Lower leg skin (tissue), 4 donors: ENCODE measurements at regions not wholly inside any gene's neighbourhood (a gene's known extent, or its start where the extent isn't known, plus 50 kb on each side); places are given as distances from the start of the nearest gene placed in this dataset.

ENCODE experiments used
- DNase-seq, 2 donors: peaks; one replicate each; pipeline ENCODE4 v3.0.0-alpha.2; 2019; ENCODE audit warnings: low spot score in 2 of 2
- H3K4me3 ChIP-seq: fragments of 200-600 bp; sonication (generic); 2 replicates; pipeline ENCODE4 v1.5.1; 2017; ENCODE audit warnings: mild to moderate bottlenecking, low read depth; ENCODE audit not compliant: poor library complexity, severe bottlenecking
- POLR2A ChIP-seq, 2 donors: fragments of 450-650 bp; IDR thresholded peaks; one replicate each; pipeline ENCODE4 v1.6.1; 2016 to 2017; ENCODE audit warnings: antibody characterized with exemption in 2 of 2, mild to moderate bottlenecking in 1 of 2, moderate library complexity in 1 of 2
- WGBS, 2 donors: methylation state at CpG; one replicate each; pipeline ENCODE4 v1.1.5; 2018; 5-methylcytosine and 5-hydroxymethylcytosine counted together
- intact Hi-C: fragments of 100-400 bp; cut with DNase I; formaldehyde crosslinking; loops from one replicate; pipeline ENCODE4 v1.15.0; 2023; ENCODE audit warnings: low total_unique reads
- TF ChIP-seq, protein P1 (sequence below), 3 donors: fragments of 450-650 bp; IDR thresholded peaks; one replicate each; pipeline ENCODE4 v1.5.1; 2016; ENCODE audit warnings: antibody characterized with exemption in 3 of 3, mild to moderate bottlenecking in 3 of 3, moderate library complexity in 2 of 3

DNA sequence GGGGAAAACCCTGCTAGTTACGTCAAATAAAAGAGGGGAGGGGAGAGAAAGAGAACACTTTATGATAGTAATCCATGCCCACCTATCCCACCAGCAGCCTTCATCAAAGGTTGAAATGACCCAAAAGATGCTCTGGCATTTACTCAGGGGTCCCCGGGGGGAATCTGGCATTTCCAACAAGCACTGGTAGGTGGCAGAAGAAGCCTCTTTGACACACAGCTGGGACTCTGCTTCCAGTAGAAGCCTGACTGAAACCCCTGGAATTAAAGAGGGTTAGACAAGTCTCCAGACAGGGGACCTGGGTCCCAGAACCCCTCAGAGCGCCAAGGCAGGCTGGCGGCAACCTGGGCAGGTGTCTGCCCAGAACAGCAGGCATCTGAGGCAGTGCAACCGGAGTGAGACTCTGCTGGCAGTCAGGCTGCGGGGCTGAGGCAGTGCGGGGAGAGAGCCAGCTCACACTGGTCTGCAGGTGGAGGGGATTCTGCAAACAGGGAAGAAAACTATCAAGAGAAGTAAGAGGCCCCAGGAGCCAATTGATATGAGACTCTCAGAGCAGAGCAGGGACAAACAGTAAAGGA lies 85.0 kb upstream of the CAPRIN2 start:
- WGBS, 2 donors, result 73 to 83% methylated on average over 7 of the region's 7 CpGs
- intact Hi-C loops, result loop anchor here (10.0 kb wide), 1 partner anchor 1775 kb away; no protein-coding TSS in a partner anchor
- no peak for TF ChIP-seq POLR2A (IDR thresholded peaks at IDR 0.05)
- TF ChIP-seq, protein P1, sequence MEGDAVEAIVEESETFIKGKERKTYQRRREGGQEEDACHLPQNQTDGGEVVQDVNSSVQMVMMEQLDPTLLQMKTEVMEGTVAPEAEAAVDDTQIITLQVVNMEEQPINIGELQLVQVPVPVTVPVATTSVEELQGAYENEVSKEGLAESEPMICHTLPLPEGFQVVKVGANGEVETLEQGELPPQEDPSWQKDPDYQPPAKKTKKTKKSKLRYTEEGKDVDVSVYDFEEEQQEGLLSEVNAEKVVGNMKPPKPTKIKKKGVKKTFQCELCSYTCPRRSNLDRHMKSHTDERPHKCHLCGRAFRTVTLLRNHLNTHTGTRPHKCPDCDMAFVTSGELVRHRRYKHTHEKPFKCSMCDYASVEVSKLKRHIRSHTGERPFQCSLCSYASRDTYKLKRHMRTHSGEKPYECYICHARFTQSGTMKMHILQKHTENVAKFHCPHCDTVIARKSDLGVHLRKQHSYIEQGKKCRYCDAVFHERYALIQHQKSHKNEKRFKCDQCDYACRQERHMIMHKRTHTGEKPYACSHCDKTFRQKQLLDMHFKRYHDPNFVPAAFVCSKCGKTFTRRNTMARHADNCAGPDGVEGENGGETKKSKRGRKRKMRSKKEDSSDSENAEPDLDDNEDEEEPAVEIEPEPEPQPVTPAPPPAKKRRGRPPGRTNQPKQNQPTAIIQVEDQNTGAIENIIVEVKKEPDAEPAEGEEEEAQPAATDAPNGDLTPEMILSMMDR (IDR thresholded peaks at IDR 0.05), result no peak
- no peak for DNase-seq
- H3K4me3 ChIP-seq, result no peak overlapping the region

DNA sequence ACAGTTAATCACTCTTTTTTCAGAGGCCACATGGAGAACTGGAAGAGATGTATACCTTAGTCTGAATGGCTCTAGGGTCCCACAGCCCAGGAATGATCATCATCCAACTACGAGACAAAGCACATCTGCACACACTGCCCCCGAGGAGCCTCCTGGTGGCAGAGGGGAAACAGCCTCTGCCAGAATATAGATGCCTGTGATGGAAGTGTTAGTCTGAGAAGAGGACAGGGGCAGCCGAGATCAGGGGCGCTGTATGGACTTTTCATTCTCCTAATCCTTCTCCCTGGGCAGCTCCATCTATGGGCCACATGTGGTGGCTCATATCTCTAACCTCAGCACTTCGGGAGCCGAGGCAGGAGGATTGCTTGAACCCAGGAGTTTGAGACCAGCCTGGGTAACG lies 82.8 kb upstream of the CAPRIN2 start:
- WGBS, 2 donors, result 58 to 62% methylated on average over 7 of the region's 7 CpGs
- intact Hi-C loops, result loop anchor here (10.0 kb wide), 1 partner anchor 1773 kb away; no protein-coding TSS in a partner anchor
- no peak for TF ChIP-seq POLR2A (IDR thresholded peaks at IDR 0.05)
- TF ChIP-seq, protein P1 (IDR thresholded peaks at IDR 0.05), result no peak
- no peak overlapping the region for H3K4me3 ChIP-seq
- DNase-seq, result no peak

DNA sequence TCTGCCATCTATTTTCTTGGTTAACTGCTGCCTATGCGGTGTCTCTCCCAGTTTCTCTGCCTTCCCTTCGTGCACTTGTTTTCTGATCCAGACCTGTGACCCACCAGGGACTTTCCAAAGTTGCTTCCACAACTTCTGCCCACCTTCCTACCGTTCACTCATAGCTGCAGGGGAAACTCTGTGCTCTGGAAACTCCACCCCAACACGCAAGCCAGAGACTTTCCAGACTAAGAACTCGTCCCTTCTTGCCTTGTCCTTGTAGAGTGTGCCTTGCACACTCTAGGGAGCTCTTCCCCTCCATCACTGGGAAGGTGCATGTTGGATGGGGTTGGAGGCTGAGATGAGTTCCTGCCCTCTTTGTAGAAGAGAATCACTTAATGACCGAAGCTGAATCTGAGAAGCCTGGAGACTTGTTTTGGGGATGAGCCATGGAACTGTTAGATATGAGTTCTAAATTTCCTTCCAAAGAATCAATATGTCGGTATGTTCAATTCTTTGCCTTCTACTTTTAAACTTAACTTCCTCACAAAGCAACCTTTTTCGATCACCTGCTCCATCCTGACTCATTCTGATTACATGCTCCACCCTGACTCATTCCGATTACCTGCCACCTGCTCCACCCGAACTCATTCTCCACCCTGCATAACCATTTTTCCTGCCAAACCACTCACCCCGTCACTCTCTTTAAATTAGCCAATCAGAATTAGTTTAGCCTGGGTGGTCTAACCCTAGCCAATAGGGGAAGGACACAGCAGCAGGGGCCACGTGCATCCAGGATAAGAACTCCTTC lies 82.1 kb upstream of the CAPRIN2 start:
- intact Hi-C loops, result loop anchor here (10.0 kb wide), 1 partner anchor 1772 kb away; no protein-coding TSS in a partner anchor
- TF ChIP-seq, protein P1 (IDR thresholded peaks at IDR 0.05), result no peak
- no peak for TF ChIP-seq POLR2A (IDR thresholded peaks at IDR 0.05)
- H3K4me3 ChIP-seq, result no peak overlapping the region
- WGBS, 2 donors, result 51 to 53% methylated on average over 12 of the region's 12 CpGs
- DNase-seq, result no peak

DNA sequence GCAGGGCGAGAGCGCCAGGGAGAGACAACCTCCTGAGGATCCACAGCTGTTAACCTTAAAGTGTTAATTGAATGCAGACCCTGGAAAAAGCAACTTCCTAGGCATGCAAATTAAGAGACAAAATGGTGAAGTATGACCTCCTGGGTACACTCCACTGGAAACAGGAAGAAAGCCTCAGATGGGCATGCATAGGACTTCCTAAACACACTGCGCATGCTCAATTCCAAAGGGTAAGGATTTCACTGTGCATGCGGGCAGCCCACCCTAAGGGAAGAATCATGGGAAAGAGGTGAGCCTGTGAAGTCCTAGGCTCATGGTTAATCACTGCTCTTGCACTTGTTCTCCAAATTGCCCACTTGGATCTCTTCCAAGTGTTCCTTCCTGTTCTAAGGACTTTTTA lies 80.5 kb upstream of the CAPRIN2 start:
- TF ChIP-seq, protein P1 (IDR thresholded peaks at IDR 0.05), result no peak
- TF ChIP-seq POLR2A (IDR thresholded peaks at IDR 0.05), result no peak
- no peak overlapping the region for H3K4me3 ChIP-seq
- no peak for DNase-seq
- intact Hi-C loops, result loop anchor here (10.0 kb wide), 1 partner anchor 1770 kb away; no protein-coding TSS in a partner anchor
- 90 to 91% methylated on average over 4 of the region's 4 CpGs for WGBS, 2 donors

DNA sequence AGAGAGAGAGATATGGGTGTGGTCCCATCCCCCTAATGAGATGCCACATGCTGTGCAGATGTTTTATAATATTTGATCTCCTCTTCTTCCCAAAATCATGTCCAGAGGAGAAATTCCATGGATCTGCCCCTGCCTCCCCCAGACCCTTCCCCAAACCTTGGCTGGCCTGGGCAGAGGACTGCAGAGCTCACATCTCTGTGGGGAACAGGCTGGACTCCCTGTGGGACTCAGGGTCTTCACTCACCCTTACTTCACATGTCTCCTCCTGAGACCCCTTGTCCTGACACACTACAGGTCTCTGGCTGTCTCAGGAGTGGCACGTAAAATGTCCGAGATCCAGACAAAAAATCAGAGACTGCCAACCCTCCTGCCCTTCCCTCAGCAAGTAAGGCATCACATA lies 76.0 kb upstream of the CAPRIN2 start:
- WGBS, 2 donors, result 86% methylated on average over 2 of the region's 2 CpGs
- no peak for DNase-seq
- TF ChIP-seq, protein P1 (IDR thresholded peaks at IDR 0.05), result no peak
- TF ChIP-seq POLR2A (IDR thresholded peaks at IDR 0.05), result no peak
- intact Hi-C loops, result loop anchor here (10.0 kb wide), 1 partner anchor 1766 kb away; no protein-coding TSS in a partner anchor
- no peak overlapping the region for H3K4me3 ChIP-seq
